CD4-positive, alpha-beta T cell treated with Interleukin-21 for 1 hour (primary cell): ENCODE measurements at regions not wholly inside any gene's neighbourhood (a gene's known extent, or its start where the extent isn't known, plus 50 kb on each side); places are given as distances from the start of the nearest gene placed in this dataset.

ENCODE experiments used
- DNase-seq: peaks from one replicate; pipeline ENCODE4 v3.0.0-alpha.2; 2020

- DNase-seq, result no peak
Observed at GRCh38 chr6:110537208-110538123, 61.1 kb upstream of the SLC22A16 start.

GRCh38 chr6:110534731-110535492, 58.5 kb upstream of the SLC22A16 start:
- no peak for DNase-seq

DNA sequence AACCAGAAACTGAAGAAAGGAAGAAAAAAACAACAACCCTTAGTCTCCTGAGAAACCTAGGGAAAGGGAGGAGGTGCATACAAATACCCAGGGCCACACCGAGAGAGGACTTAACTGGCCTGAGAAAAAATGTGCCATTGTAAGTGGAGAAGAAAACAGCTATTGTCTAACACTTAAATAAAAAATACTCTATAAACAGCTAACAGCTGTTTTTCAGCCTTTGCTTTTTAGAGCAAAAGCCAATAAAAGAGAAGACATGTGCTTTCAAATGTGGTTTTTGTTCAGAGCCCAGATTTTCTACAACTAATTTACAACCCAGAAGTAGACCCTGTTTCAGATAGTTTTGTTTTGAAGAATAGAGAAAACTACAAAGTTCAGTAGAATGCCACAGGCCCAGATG, 56.0 kb upstream of the SLC22A16 start:
- no peak for DNase-seq

DNA sequence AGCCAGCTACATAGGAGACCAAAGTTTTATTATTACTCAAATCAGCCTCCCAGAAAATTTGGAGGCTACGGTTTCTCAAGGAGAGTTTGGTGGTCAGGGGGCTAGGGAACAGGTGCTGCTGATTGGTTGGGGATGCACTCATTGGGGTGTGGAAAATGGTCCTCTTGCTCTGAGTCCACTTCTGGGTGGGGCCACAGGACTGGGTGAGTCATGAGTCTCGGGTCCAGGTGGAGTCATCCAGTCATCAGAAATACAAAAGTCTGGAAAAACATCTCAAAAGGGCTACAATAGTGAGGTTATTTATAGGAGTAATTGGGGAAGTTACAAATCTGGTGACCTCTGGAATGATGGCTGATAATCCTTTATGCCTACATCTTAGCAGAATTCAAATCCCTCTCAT, 54.3 kb upstream of the SLC22A16 start:
- no peak for DNase-seq

DNA sequence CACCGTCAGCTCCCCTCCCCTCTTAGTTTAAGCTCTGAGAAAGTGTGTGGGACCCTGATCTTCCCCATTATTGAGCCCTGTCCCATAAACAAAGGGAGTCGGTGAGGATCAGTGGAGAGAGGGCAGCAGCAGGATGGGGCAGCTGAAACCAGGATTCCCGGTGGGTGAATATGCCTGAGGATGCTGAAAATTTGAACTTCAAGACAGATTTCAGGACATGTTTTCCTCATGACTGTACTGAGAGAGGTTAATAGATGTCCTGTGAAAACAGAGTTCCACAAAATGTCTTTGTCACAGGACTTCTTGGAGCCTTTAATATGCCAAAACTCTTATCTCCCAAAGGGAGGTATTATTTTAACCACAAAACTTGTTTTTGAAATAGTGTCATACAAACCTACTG, 53.5 kb upstream of the SLC22A16 start:
- no peak for DNase-seq

DNA sequence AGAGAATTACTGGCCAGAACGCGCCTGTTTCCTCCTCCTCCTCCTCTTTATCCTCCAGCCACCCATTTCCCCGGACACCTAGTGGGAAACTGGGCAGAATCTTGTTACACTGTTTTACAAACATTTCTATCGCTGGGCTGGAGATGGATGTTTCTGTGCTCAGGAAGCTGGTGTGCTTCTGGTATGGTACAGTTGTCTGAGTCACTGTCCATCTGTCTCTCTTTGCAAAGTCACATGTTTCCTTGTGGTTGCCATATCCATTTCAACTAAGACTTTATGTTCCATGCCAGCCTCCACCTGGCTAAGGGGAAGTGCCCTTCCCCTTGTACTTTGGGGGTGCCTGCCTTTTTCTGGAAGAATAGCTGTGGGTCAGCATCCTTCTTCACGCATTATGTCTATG, 52.9 kb upstream of the SLC22A16 start:
- no peak for DNase-seq

GRCh38 chr6:110528930-110529325, 52.5 kb upstream of the SLC22A16 start:
- no peak for DNase-seq

- peak; percentile 71 for DNase-seq
Observed at GRCh38 chr6:110528101-110528929, 51.9 kb upstream of the SLC22A16 start.

GRCh38 chr6:110527516-110527915, 51.1 kb upstream of the SLC22A16 start:
- DNase-seq, result no peak

GRCh38 chr6:110526726-110527125, 50.3 kb upstream of the SLC22A16 start:
- no peak for DNase-seq
